CD4-positive, alpha-beta memory T cell (primary cell): ENCODE measurements at regions not wholly inside any gene's neighbourhood (a gene's known extent, or its start where the extent isn't known, plus 50 kb on each side); places are given as distances from the start of the nearest gene placed in this dataset.

Experiments
- CTCF ChIA-PET: fragments of 350-600 bp; sonication (Branson Sonifier 250); formaldehyde crosslinking; loops from one replicate; lab custom pipeline; 2021; ENCODE audit warnings: inconsistent platforms; ENCODE audit not compliant: partially characterized antibody; lab: Charles Lee
- POLR2A ChIA-PET: fragments of 350-600 bp; sonication (Branson Sonifier 250); formaldehyde crosslinking; loops from one replicate; lab custom pipeline; 2021; ENCODE audit not compliant: partially characterized antibody; lab: Charles Lee
- DNase-seq, 5 donors: peaks; one replicate each; pipeline versions ENCODE4 v3.0.0 to v3.0.0-alpha.2; 2020 to 2022; ENCODE audit warnings: mixed read lengths in 1 of 5
- H3K27ac ChIP-seq: one replicate; pipeline ENCODE4 v1.7.0; 2013; ENCODE audit warnings: low read depth, low read length
- H3K27me3 ChIP-seq: 2 replicates; pipeline ENCODE4 v1.7.0; 2013; ENCODE audit warnings: mild to moderate bottlenecking, low read length, moderate library complexity; ENCODE audit not compliant: insufficient read depth
- H3K36me3 ChIP-seq: 2 replicates; pipeline ENCODE4 v1.7.0; 2013; ENCODE audit warnings: mild to moderate bottlenecking, low read length, moderate library complexity; ENCODE audit not compliant: insufficient read depth
- H3K4me1 ChIP-seq: 2 replicates; pipeline ENCODE4 v1.7.0; 2013; ENCODE audit warnings: mild to moderate bottlenecking, low read length, moderate library complexity; ENCODE audit not compliant: insufficient read depth
- H3K4me3 ChIP-seq, 2 donors: one replicate each; pipeline ENCODE4 v1.7.0; 2013; ENCODE audit warnings: low read length in 2 of 2, mild to moderate bottlenecking in 1 of 2
- H3K9me3 ChIP-seq, 2 donors: one replicate each; pipeline ENCODE4 v1.7.0; 2013; ENCODE audit warnings: low read length in 2 of 2, control low read depth in 1 of 2; ENCODE audit not compliant: control insufficient read depth in 1 of 2
- H3K27ac Mint-ChIP-seq, 7 donors: one replicate each; pipeline ENCODE4 v1.8.0; 2020 to 2021; ENCODE audit warnings: mixed read lengths in 7 of 7, mild to moderate bottlenecking in 6 of 7, inconsistent platforms in 3 of 7, moderate library complexity in 3 of 7
- H3K27me3 Mint-ChIP-seq, 2 donors: one replicate each; pipeline ENCODE4 v1.8.0; 2020 to 2021; ENCODE audit warnings: mixed read lengths in 2 of 2
- H3K36me3 Mint-ChIP-seq, 2 donors: one replicate each; pipeline ENCODE4 v1.8.0; 2020 to 2021; ENCODE audit warnings: mixed read lengths in 2 of 2, inconsistent platforms in 1 of 2, mild to moderate bottlenecking in 1 of 2
- H3K4me1 Mint-ChIP-seq, 4 donors: one replicate each; pipeline ENCODE4 v1.8.0; 2020 to 2021; ENCODE audit warnings: mixed read lengths in 4 of 4, mild to moderate bottlenecking in 1 of 4
- H3K4me3 Mint-ChIP-seq, 8 donors: one replicate each; pipeline ENCODE4 v1.8.0; 2020 to 2021; ENCODE audit warnings: mixed read lengths in 8 of 8, mild to moderate bottlenecking in 7 of 8, moderate library complexity in 6 of 8, inconsistent platforms in 3 of 8
- H3K9me3 Mint-ChIP-seq, 8 donors: one replicate each; pipeline ENCODE4 v1.8.0; 2020 to 2021; ENCODE audit warnings: mixed read lengths in 8 of 8, mild to moderate bottlenecking in 5 of 8, inconsistent platforms in 3 of 8, moderate library complexity in 1 of 8
- intact Hi-C: fragments of 100-400 bp; cut with micrococcal nuclease; formaldehyde crosslinking; loops from one replicate; pipeline ENCODE4 v1.15.1; 2023

DNA sequence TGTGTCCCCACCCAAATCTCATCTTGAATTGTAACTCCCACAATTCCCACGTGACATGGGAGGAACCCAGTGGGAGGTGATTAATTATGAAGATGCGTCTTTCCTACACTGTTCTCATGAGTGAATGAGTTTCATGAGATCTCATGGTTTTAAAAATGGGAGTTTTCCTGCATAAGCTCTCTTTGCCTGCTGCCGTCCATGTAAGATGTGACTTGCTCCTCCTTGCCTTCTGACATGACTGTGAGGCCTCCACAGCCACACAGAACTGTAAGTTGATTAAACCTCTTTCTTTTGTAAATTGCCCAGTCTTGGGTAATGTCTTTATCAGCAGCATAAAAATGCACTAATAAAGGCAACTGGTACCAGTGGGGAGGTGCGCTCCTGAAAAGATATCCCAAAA is 67.7 kb upstream of the DRGX start:
- intact Hi-C loops = no loop called here
- H3K9me3 ChIP-seq = no peaks in the 10 kb centered on the region
- DNase-seq = no peak
- no peak overlapping the region for H3K4me3 ChIP-seq
- H3K27me3 Mint-ChIP-seq = no peaks in the 10 kb centered on the region
- peaks cover 6 to 18% (median 11%) of the 10 kb centered on the region in 8 donors for H3K9me3 Mint-ChIP-seq
- H3K27me3 ChIP-seq = no peaks in the 10 kb centered on the region
- H3K36me3 Mint-ChIP-seq = peaks cover 75 to 82% of the 10 kb centered on the region in 2 donors
- peak overlapping the region in 2 of 7 donors; percentile 42 to 60 for H3K27ac Mint-ChIP-seq
- ChIA-PET CTCF (no interaction called here), POLR2A (no interaction called here)
- no peaks in the 10 kb centered on the region for H3K4me1 ChIP-seq
- H3K36me3 ChIP-seq = peaks cover 15% of the 10 kb centered on the region
- no peak overlapping the region for H3K27ac ChIP-seq
- H3K4me1 Mint-ChIP-seq = peaks cover 0 to 4% (median 0%) of the 10 kb centered on the region in 4 donors
- no peak overlapping the region for H3K4me3 Mint-ChIP-seq

GRCh38 chr10:49458869-49459268 is 63.0 kb upstream of the DRGX start:
- Histone ChIP-seq H3K9me3 (peaks cover 0 to 5% of the 10 kb centered on the region in 2 donors), H3K4me1 (no peaks in the 10 kb centered on the region), H3K36me3 (peaks cover 10% of the 10 kb centered on the region), H3K4me3 (no peak overlapping the region), H3K27ac (no peak overlapping the region), H3K27me3 (no peaks in the 10 kb centered on the region)
- Mint-ChIP-seq H3K9me3 (peaks cover 6 to 33% (median 22%) of the 10 kb centered on the region in 8 donors), H3K27me3 (no peaks in the 10 kb centered on the region), H3K4me1 (peaks cover 0 to 4% (median 0%) of the 10 kb centered on the region in 4 donors), H3K27ac (no peak overlapping the region), H3K4me3 (no peak overlapping the region), H3K36me3 (peaks cover 76 to 86% of the 10 kb centered on the region in 2 donors)
- CTCF ChIA-PET = no interaction called here
- intact Hi-C loops = no loop called here
- no peak for DNase-seq
- POLR2A ChIA-PET = no interaction called here

GRCh38 chr10:49457686-49458085 is 61.8 kb upstream of the DRGX start:
- Histone ChIP-seq H3K27ac (no peak overlapping the region), H3K36me3 (peaks cover 10% of the 10 kb centered on the region), H3K9me3 (peaks cover 0 to 8% of the 10 kb centered on the region in 2 donors), H3K27me3 (no peaks in the 10 kb centered on the region), H3K4me3 (no peak overlapping the region), H3K4me1 (no peaks in the 10 kb centered on the region)
- ChIA-PET CTCF (interaction anchor here (2.0 kb wide), 1 partner anchor 50 kb away, joined by 7 read pairs; no protein-coding TSS in a partner anchor), POLR2A (no interaction called here)
- Mint-ChIP-seq H3K9me3 (peaks cover 4 to 39% (median 28%) of the 10 kb centered on the region in 8 donors), H3K36me3 (peaks cover 76 to 86% of the 10 kb centered on the region in 2 donors), H3K27ac (no peak overlapping the region), H3K4me3 (no peak overlapping the region), H3K27me3 (no peaks in the 10 kb centered on the region), H3K4me1 (no peaks in the 10 kb centered on the region)
- intact Hi-C loops = no loop called here
- no peak for DNase-seq

DNA sequence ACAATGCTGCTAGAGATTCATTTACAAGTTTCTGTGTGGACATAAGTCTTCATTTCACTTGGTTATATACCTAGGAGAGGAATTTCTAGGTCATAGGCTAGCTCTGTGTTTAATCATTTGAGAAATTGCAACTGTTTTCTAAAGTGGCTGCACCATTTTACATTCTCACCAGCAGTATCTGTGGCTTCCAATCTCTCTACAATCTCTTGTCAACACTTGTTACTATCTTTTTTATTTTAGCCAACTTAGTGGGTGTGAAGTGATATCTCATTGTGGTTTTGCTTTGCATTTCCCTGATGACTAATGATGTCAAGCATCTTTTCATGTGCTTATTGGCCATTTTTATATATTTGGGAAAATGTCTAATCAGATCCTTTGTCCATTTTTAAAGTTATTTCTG is 53.0 kb upstream of the DRGX start:
- H3K36me3 Mint-ChIP-seq = peaks cover 8 to 11% of the 10 kb centered on the region in 2 donors
- DNase-seq = no peak
- peaks cover 0 to 7% of the 10 kb centered on the region in 2 donors for H3K9me3 ChIP-seq
- no peaks in the 10 kb centered on the region for H3K36me3 ChIP-seq
- H3K4me3 ChIP-seq = no peak overlapping the region
- H3K4me1 ChIP-seq = no peaks in the 10 kb centered on the region
- no peak overlapping the region for H3K4me3 Mint-ChIP-seq
- H3K4me1 Mint-ChIP-seq = no peaks in the 10 kb centered on the region
- no peak overlapping the region for H3K27ac Mint-ChIP-seq
- peaks cover 5 to 61% (median 50%) of the 10 kb centered on the region in 8 donors for H3K9me3 Mint-ChIP-seq
- intact Hi-C loops = no loop called here
- ChIA-PET CTCF (no interaction called here), POLR2A (no interaction called here)
- H3K27ac ChIP-seq = no peak overlapping the region
- H3K27me3 ChIP-seq = no peaks in the 10 kb centered on the region
- H3K27me3 Mint-ChIP-seq = no peaks in the 10 kb centered on the region

GRCh38 chr10:49446031-49446430 is 50.1 kb upstream of the DRGX start:
- no peak overlapping the region for H3K27ac Mint-ChIP-seq
- CTCF ChIA-PET = no interaction called here

More at GRCh38 chr10:49446031-49446430, 50.1 kb upstream of the DRGX start:
- Mint-ChIP-seq H3K27me3 (no peaks in the 10 kb centered on the region), H3K4me1 (peaks cover 2 to 11% (median 6%) of the 10 kb centered on the region in 4 donors), H3K36me3 (peaks cover 0 to 3% of the 10 kb centered on the region in 2 donors), H3K9me3 (peaks cover 4 to 32% (median 23%) of the 10 kb centered on the region in 8 donors), H3K4me3 (no peak overlapping the region)
- Histone ChIP-seq H3K9me3 (peaks cover 0 to 3% of the 10 kb centered on the region in 2 donors), H3K36me3 (no peaks in the 10 kb centered on the region), H3K27ac (no peak overlapping the region), H3K4me3 (no peak overlapping the region), H3K4me1 (peaks cover 3% of the 10 kb centered on the region), H3K27me3 (no peaks in the 10 kb centered on the region)
- POLR2A ChIA-PET = no interaction called here
- DNase-seq = no peak
- intact Hi-C loops = no loop called here
